ENCODE measurements at regions not wholly inside any gene's neighbourhood (a gene's known extent, or its start where the extent isn't known, plus 50 kb on each side); places are given as distances from the start of the nearest gene placed in this dataset.
"Not testable (repeated sequence)": the region's sequence is repeated elsewhere in the genome, so short reads cannot be mapped to it uniquely, and the experiment has no call there.

DNA sequence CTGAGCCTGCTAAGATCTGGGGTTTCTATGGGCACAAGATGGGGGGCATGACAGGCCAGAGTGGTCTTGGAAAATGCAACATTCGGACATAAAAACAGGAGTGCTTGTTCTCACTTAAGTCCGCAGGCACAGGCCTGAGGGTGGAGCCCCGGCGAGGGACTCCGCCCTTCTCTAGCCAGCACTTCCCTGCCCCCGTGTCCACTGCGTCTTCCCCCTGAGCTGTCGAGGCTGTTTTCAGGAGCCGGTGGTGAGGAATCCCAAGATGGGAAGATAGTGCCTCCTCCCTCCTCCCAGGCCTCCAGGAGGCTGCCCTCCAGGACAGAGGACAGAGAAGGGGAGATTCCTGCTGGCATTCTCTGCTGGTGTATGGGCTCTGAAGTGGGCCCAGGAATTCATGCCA, 105.2 kb downstream of the TLR5 start:
- Histone ChIP-seq H3K9me3 (no peaks in the 10 kb centered on the region), H3K27me3 (no peaks in the 10 kb centered on the region), H3K4me3 (no peak overlapping the region), H3K36me3 (no peaks in the 10 kb centered on the region)
- DNase-seq: no peak

DNA sequence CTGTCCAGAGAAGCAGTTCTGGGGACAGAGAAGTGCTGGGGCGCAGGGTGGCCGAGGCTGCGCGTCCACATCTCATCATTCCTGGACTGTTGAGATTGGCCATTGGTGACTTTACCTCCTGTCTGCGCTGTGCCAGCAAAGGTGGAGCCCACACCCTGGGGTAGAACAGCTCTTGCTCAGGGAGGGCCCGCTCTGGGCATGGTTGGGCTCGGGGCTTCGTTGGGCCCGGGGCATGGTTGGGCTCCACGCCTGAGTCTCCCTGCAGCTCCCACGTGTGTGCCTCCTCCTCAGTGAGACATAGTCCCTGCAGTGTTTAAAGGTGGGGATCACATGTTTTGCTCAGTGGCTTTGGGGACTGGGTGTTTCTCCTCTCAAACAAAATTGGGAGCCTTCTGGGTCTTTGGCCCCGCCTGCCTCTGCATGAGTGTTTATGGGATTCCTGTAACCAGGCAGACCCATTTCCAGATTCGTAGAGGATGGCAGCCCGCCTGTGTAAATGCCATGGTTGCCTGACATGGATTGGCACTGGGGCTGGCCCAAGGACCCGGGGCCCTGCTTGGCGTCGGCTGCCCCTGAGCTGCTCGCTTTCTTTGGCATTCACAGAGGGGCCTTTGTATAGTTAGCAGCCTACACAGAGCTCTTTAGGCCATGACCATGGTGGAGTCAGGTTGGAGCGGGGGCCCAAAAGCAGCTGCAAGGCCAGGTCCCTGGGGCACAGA, 104.6 kb downstream of the TLR5 start:
- no peak overlapping the region for H3K4me3 ChIP-seq
- no peaks in the 10 kb centered on the region for H3K27me3 ChIP-seq
- no peaks in the 10 kb centered on the region for H3K36me3 ChIP-seq
- no peaks in the 10 kb centered on the region for H3K9me3 ChIP-seq
- no peak for DNase-seq

DNA sequence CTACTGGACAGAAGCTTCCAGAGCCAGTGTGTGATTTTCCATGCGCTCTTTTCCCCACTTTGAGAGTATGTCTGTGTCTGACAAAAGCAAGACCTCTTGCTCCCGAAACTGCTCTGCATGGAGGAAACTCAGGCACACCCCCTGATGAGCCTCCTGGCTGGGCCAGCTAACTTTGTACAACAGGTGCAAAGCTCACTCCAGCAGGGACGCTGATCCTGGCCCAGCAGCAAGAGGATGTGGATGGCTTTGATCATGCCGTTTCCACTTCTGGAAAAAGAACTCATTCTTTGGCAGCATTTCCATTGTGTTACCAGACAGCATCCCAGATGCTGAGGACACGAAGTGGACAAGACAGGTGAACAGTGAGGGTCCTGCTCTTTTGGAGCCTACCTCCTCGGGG, 103.1 kb downstream of the TLR5 start:
- H3K4me3 ChIP-seq: no peak overlapping the region
- no peak for DNase-seq
- H3K9me3 ChIP-seq: no peaks in the 10 kb centered on the region
- no peaks in the 10 kb centered on the region for H3K36me3 ChIP-seq
- H3K27me3 ChIP-seq: no peaks in the 10 kb centered on the region

DNA sequence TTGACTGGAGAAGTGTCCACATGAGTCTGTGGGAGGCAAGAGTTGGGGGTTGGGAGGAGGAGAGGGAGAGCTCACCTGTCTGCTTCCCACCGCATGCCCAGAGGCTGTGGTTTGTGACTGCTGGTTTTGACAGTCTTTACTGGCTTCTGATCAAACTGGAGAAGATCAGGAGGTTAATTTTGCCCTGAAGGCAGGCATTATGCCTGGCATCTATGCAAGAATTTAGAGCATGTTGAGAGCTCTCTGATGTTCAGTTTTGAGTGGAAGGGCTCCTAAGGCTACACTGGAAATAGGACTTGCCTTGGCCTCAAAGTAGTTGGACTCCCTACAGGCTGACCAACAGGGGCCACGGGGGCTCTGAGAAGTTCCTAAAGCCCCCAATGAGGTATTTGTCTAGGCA, 101.6 kb downstream of the TLR5 start:
- no peak for DNase-seq
- no peaks in the 10 kb centered on the region for H3K27me3 ChIP-seq
- 0 out of 2 replicates have a peak, but pooled peaks cover 2% of the 10 kb centered on the region for H3K9me3 ChIP-seq
- no peak overlapping the region for H3K4me3 ChIP-seq
- no peaks in the 10 kb centered on the region for H3K36me3 ChIP-seq

DNA sequence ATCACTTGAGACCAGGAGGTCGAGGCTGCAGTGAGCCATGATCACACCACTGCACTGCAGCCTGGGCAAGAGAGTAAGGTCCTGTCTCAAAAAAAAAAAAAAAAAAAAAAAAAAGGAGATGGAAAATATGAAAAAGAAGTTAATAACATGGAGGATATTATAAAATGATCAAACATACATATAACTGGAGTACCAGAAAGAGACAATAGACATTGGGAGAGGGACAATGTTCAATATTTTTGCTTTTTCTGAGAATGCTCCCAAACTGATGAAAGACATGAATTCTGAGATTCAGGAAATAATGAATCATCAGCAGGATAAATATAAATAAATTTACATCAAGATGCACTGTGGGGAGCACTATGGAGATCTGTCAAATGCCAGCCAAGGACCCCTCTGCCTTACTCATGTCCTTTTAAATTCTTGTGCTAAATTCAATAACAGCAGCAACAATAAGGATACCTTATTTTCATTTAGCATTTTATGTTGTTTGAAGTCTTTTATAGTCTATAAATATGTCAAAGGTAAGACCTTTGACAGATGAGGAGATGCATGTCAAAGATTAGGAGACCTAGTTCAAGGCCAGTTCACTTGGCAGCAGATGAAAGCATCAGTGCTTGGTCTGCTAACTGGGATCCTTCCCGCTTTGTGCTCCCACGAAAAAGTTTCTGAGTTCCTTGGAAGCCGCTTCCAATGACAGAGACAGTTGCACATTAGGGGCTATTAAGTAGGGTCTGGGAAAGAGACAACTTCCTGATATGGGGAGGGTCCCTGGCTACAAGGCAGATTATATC, 97.7 kb downstream of the TLR5 start:
- DNase-seq: no peak
- Histone ChIP-seq H3K9me3 (peaks cover 8% of the 10 kb centered on the region; the same call in 1 of the 2 replicates), H3K27me3 (no peaks in the 10 kb centered on the region), H3K36me3 (no peaks in the 10 kb centered on the region), H3K4me3 (no peak overlapping the region)

DNA sequence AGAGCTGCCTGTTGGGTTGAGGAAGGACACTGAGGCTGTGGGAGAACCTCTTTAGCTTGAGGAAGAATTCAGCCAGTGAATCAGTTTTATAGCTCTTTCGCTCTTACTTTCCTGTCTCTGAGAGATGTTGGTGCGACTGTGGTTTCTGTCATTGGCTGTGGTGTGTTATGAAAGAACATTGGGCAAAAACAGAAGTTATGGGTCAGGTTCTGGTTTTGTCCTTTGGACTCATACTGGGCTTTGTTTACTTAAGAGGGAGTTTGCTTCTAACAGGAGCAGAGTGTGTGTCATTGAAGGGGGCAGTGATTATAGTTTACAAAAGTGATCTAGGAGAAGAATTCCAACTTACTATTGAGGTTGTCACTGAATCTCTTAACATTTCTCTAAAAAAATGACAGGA, 97.0 kb downstream of the TLR5 start:
- Histone ChIP-seq H3K36me3 (no peaks in the 10 kb centered on the region), H3K27me3 (no peaks in the 10 kb centered on the region), H3K9me3 (peaks cover 8% of the 10 kb centered on the region; the same call in 1 of the 2 replicates), H3K4me3 (no peak overlapping the region)
- no peak for DNase-seq

DNA sequence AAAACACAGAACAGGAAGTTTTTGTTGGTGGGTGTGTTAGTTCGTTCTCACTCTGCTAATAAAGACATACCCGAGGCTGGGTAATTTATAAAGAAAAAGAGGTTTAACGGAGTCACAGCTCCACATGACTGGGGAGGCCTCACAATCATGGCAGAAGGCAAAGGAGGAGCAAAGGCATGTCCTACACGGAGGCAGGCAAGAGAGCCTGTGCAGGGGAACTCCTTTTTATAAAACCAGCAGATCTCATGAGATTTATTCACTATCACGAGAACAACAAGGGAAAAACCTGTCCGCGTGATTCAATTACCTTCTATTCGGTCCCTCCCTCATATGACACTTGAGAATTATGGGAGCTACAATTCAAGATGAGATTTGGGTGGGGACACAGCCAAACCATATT, 96.6 kb downstream of the TLR5 start:
- H3K9me3 ChIP-seq, H3K4me3 ChIP-seq, H3K27me3 ChIP-seq, H3K36me3 ChIP-seq, DNase-seq: not testable (repeated sequence)

DNA sequence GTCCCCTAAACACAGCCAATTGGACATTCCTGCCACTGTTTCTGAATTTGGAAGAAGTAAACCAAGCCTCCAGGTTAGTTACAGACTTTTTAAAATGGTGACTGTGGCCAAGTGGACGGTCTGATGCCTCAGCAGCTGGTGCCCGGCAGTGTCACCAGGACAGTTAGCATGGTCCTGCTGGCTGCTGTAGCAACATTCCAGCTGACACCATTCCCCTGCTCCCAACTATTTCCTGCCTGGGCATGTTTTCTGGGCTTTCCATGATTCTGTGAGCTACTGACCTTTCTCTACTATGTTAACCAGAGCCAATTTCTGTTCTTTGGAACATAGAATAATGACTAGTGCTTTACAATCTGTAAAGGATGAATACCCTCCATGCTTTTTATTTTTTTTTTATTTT, 95.0 kb downstream of the TLR5 start:
- H3K27me3 ChIP-seq: no peaks in the 10 kb centered on the region
- no peak for DNase-seq
- H3K9me3 ChIP-seq: peaks cover 8% of the 10 kb centered on the region; the same call in 1 of the 2 replicates
- H3K36me3 ChIP-seq: no peaks in the 10 kb centered on the region
- H3K4me3 ChIP-seq: no peak overlapping the region

DNA sequence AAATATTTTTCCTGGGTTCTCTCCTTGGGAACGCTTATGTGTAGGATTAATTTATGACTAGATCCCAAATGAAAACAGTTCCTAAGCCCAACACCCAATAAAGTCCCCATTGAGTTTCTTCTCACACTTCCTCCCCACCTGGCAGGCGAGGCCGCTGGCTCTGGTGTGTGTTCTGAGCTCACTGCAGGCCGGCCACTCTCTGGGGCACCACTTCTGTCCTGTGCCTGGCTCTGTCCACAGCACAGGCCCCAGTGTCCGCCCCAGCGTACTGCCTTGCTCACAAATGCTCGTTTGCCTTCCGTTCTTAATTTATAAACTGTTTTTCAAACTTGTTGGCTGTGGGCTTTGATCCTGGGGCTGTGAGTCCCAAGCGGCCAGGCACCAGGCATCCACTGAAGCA, 90.6 kb downstream of the TLR5 start:
- Histone ChIP-seq H3K4me3 (no peak overlapping the region), H3K36me3 (no peaks in the 10 kb centered on the region), H3K9me3 (no peaks in the 10 kb centered on the region; the same call in 1 of the 2 replicates), H3K27me3 (no peaks in the 10 kb centered on the region)
- DNase-seq: no peak

DNA sequence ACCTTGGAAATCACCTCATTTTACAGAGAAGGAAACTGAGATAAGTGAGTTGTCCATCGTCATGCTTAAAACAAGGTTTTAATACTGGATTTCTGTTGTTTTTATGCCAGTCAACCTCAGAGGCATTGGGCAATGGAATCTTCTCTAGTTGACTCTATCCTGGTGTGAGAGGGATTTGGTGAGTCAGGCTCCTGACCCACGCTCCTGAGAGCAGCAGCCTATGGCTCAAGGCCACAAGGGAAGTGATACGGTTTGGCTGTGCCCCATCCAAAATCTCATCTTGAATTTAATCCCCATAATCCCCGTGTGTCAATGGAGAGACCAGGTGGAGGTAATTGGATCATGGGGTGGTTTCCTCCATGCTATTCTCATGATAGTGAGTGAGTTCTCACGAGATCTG, 90.1 kb downstream of the TLR5 start:
- H3K27me3 ChIP-seq: no peaks in the 10 kb centered on the region
- DNase-seq: peak; percentile 80
- H3K9me3 ChIP-seq: no peaks in the 10 kb centered on the region; the same call in 1 of the 2 replicates
- H3K36me3 ChIP-seq: no peaks in the 10 kb centered on the region
- no peak overlapping the region for H3K4me3 ChIP-seq

DNA sequence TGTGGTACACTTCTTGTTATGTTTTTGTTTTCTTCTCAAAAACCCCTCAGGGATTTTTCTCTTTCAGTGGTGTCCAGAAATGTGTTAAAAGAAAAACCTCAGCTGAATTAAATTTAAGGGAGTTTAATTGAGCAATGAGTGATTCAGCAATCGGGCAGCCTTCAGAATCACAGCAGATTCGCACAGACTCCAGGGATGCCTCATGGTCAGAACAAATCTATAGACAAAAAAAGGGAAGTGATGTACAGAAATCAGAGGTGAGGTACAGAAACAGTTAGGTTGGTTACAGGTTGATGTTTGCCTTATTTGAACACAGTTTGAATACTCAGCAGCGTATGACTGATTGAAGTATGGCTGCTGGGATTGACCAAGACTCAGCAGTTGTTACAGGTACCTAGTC, 86.2 kb downstream of the TLR5 start:
- H3K9me3 ChIP-seq: no peaks in the 10 kb centered on the region; the same call in 1 of the 2 replicates
- peaks cover 8% of the 10 kb centered on the region; the same call in 1 of the 2 replicates for H3K27me3 ChIP-seq
- H3K36me3 ChIP-seq: no peaks in the 10 kb centered on the region
- DNase-seq: no peak
- no peak overlapping the region for H3K4me3 ChIP-seq

DNA sequence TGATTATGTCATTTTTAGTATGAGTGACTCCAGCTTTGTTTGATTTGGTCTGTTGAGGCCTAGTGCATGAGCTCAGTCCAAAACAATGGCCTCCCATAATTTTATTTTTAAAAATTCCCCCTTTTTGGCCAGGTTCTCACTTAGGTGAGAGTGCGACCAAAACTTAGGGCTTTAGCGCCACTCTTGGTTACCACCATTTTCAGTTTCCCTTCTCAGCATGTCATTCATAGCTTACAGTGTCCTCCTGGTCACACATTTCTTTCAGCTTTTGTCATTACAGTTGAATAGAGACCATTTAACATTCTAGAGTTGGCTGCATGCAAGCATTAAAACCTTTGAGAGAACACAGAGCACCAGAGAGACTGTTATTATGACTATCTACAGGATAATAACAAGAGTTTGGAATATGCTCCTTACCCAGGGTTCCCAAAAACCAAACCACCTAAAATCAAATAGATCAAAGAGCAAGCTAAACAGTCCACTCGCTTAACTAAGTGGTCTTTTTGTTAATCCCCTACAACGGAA, 85.4 kb downstream of the TLR5 start:
- no peaks in the 10 kb centered on the region; the same call in 1 of the 2 replicates for H3K9me3 ChIP-seq
- no peak for DNase-seq
- H3K36me3 ChIP-seq: no peaks in the 10 kb centered on the region
- H3K4me3 ChIP-seq: no peak overlapping the region
- peaks cover 8% of the 10 kb centered on the region; the same call in 1 of the 2 replicates for H3K27me3 ChIP-seq

Data from MG63 (cell line).